GM23248 (cell line): ENCODE measurements at regions not wholly inside any gene's neighbourhood (a gene's known extent, or its start where the extent isn't known, plus 50 kb on each side); places are given as distances from the start of the nearest gene placed in this dataset.

Source experiments
- DNase-seq: peaks from one replicate; pipeline ENCODE4 v3.0.0-alpha.2; 2015
- H2AFZ ChIP-seq: fragments of 200-600 bp; sonication (generic); 2 replicates; pipeline ENCODE4 v1.6.1; 2016; ENCODE audit warnings: antibody characterized with exemption
- H3F3A ChIP-seq: fragments of 200-600 bp; sonication (generic); 2 replicates; pipeline ENCODE4 v1.6.1; 2016; ENCODE audit warnings: mild to moderate bottlenecking, antibody characterized with exemption, mixed run types; ENCODE audit not compliant: insufficient read depth
- H3K27ac ChIP-seq: fragments of 200-600 bp; sonication (generic); 2 replicates; pipeline ENCODE4 v1.5.1; 2016; ENCODE audit warnings: mild to moderate bottlenecking
- H3K27me3 ChIP-seq: fragments of 200-600 bp; sonication (generic); replicated peaks from 2 replicates; pipeline ENCODE4 v1.6.1; 2016; ENCODE audit warnings: mild to moderate bottlenecking; ENCODE audit not compliant: insufficient read depth
- H3K36me3 ChIP-seq: fragments of 200-600 bp; sonication (generic); 2 replicates; pipeline ENCODE4 v1.6.1; 2016; ENCODE audit warnings: low read depth, mild to moderate bottlenecking
- H3K4me1 ChIP-seq: fragments of 200-600 bp; sonication (generic); 2 replicates; pipeline ENCODE4 v1.6.1; 2016; ENCODE audit warnings: mild to moderate bottlenecking; ENCODE audit not compliant: insufficient read depth
- H3K4me2 ChIP-seq: fragments of 200-600 bp; sonication (generic); one replicate; pipeline ENCODE4 v1.6.1; 2016; ENCODE audit warnings: mild to moderate bottlenecking; ENCODE audit not compliant: unreplicated experiment
- H3K4me3 ChIP-seq: fragments of 200-600 bp; sonication (generic); 2 replicates; pipeline ENCODE4 v1.5.1; 2016; ENCODE audit warnings: mild to moderate bottlenecking
- H3K79me2 ChIP-seq: fragments of 200-600 bp; sonication (generic); 2 replicates; pipeline ENCODE4 v1.6.1; 2016; ENCODE audit warnings: mild to moderate bottlenecking; ENCODE audit not compliant: insufficient read depth
- H3K9ac ChIP-seq: fragments of 200-600 bp; sonication (generic); 2 replicates; pipeline ENCODE4 v1.6.1; 2016; ENCODE audit warnings: mild to moderate bottlenecking
- H3K9me2 ChIP-seq: fragments of 200-600 bp; sonication (generic); 2 replicates; pipeline ENCODE4 v1.6.1; 2016; ENCODE audit warnings: mixed run types, mild to moderate bottlenecking, moderate library complexity; ENCODE audit not compliant: insufficient read depth
- H3K9me3 ChIP-seq: fragments of 200-600 bp; sonication (generic); one replicate; pipeline ENCODE4 v1.6.1; 2017; ENCODE audit warnings: low read depth
- H4K20me1 ChIP-seq: fragments of 200-600 bp; sonication (generic); 2 replicates; pipeline ENCODE4 v1.6.0; 2016; ENCODE audit not compliant: insufficient read depth
- EZH2 ChIP-seq: fragments of 200-600 bp; sonication (generic); IDR thresholded peaks from 2 replicates; pipeline ENCODE4 v1.6.1; 2018; ENCODE audit warnings: antibody characterized with exemption, mild to moderate bottlenecking; ENCODE audit not compliant: insufficient read depth, poor library complexity, severe bottlenecking
- EZH2phosphoT487 ChIP-seq: fragments of 200-600 bp; sonication (generic); IDR thresholded peaks from 2 replicates; pipeline ENCODE4 v1.6.1; 2018; ENCODE audit warnings: antibody characterized with exemption, moderate library complexity, mild to moderate bottlenecking, low read depth; ENCODE audit not compliant: insufficient read depth
- WGBS, 2 experiments: methylation state at CpG; one replicate each; pipeline ENCODE4 v1.1.6; 2015 to 2017; ENCODE audit warnings: low lambda C conversion rate in 2 of 2, low coverage in 1 of 2; ENCODE audit errors: missing lambda C conversion rate in 2 of 2; 5-methylcytosine and 5-hydroxymethylcytosine counted together
- in situ Hi-C: fragments of 300-500 bp; cut with MboI; formaldehyde crosslinking; loops from 2 replicates; pipeline ENCODE4 v1.15.0; 2020

DNA sequence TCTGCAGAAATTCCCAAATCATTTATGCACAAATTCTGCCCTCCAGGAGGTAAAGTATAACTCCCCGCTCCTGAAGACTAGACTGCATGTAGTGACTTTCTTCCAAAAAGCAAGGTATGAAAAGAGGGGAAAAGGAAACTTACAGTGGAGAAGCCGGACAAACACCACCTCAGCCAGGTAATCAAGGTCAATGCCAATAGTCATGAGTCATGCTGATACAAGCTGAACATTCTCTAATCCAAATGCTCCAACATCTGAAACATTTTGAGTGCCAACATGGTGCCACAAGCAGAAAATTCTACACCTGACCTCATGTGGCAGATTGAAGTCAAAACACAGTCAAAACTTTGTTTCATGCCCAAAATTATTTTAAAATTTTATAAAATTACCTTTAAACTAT, 165.6 kb downstream of the FOXA2 start:
- TF ChIP-seq EZH2 (no peak), EZH2phosphoT487 (no peak)
- 51 to 61% methylated on average over 2 of the region's 2 CpGs for WGBS, 2 experiments
- in situ Hi-C loops = no loop called here
- H3K9ac ChIP-seq = no peak overlapping the region
- H3K9me3 ChIP-seq = no peaks in the 10 kb centered on the region
- H3K27me3 ChIP-seq = no peaks in the 10 kb centered on the region; the same call in 1 of the 2 replicates
- H3K4me1 ChIP-seq = no peaks in the 10 kb centered on the region
- H2AFZ ChIP-seq = no peak overlapping the region
- no peaks in the 10 kb centered on the region for H4K20me1 ChIP-seq
- no peak overlapping the region for H3K4me2 ChIP-seq
- no peaks in the 10 kb centered on the region for H3K9me2 ChIP-seq
- H3K36me3 ChIP-seq = no peaks in the 10 kb centered on the region
- H3K27ac ChIP-seq = no peak overlapping the region
- no peaks in the 10 kb centered on the region for H3K79me2 ChIP-seq
- no peak overlapping the region for H3K4me3 ChIP-seq
- no peaks in the 10 kb centered on the region for H3F3A ChIP-seq
- DNase-seq = no peak

- 3 to 5% methylated on average over 4 of the region's 4 CpGs for WGBS, 2 experiments
- H3K4me2 ChIP-seq = no peak overlapping the region
- DNase-seq = peak; percentile 28
Observed at GRCh38 chr20:22414305-22414742, 170.0 kb downstream of the FOXA2 start.

GRCh38 chr20:22412977-22413868, 171.1 kb downstream of the FOXA2 start:
- no peak overlapping the region for H3K4me2 ChIP-seq
- H3K27me3 ChIP-seq = no peaks in the 10 kb centered on the region
- no peaks in the 10 kb centered on the region for H4K20me1 ChIP-seq
- H3F3A ChIP-seq = no peaks in the 10 kb centered on the region
- H3K4me1 ChIP-seq = peaks cover 15% of the 10 kb centered on the region
- no peaks in the 10 kb centered on the region for H3K79me2 ChIP-seq
- H3K36me3 ChIP-seq = no peaks in the 10 kb centered on the region
- in situ Hi-C loops = no loop called here
- no peak overlapping the region for H3K27ac ChIP-seq
- no peaks in the 10 kb centered on the region for H3K9me3 ChIP-seq
- 59 to 67% methylated on average over 14 of the region's 14 CpGs for WGBS, 2 experiments
- no peak overlapping the region for H3K4me3 ChIP-seq
- no peak overlapping the region for H3K9ac ChIP-seq
- no peak overlapping the region for H2AFZ ChIP-seq
- TF ChIP-seq EZH2phosphoT487 (no peak), EZH2 (no peak)
- DNase-seq = no peak
- no peaks in the 10 kb centered on the region for H3K9me2 ChIP-seq

More at GRCh38 chr20:22414305-22414742, 170.0 kb downstream of the FOXA2 start:
- Histone ChIP-seq H3K36me3 (no peaks in the 10 kb centered on the region), H3K4me1 (peaks cover 15% of the 10 kb centered on the region), H2AFZ (no peak overlapping the region), H3K9ac (no peak overlapping the region), H3F3A (no peaks in the 10 kb centered on the region), H3K9me2 (no peaks in the 10 kb centered on the region), H3K9me3 (no peaks in the 10 kb centered on the region), H4K20me1 (no peaks in the 10 kb centered on the region), H3K27me3 (no peaks in the 10 kb centered on the region), H3K27ac (no peak overlapping the region), H3K79me2 (no peaks in the 10 kb centered on the region), H3K4me3 (no peak overlapping the region)
- 0 out of 2 replicates have a peak, but pooled peaks have one; percentile 26 for TF ChIP-seq EZH2phosphoT487
- no peak for TF ChIP-seq EZH2
- in situ Hi-C loops = no loop called here

GRCh38 chr20:22411627-22412450, 172.5 kb downstream of the FOXA2 start:
- Histone ChIP-seq H3K9me3 (no peaks in the 10 kb centered on the region), H4K20me1 (no peaks in the 10 kb centered on the region), H3K4me1 (peaks cover 15% of the 10 kb centered on the region), H3K4me3 (no peak overlapping the region), H3K4me2 (peak overlapping the region; percentile 1), H3K9ac (peak overlapping the region; percentile 38), H3K9me2 (no peaks in the 10 kb centered on the region), H2AFZ (peak overlapping the region; percentile 36), H3K27me3 (no peaks in the 10 kb centered on the region), H3K27ac (peak overlapping the region; percentile 61), H3F3A (no peaks in the 10 kb centered on the region), H3K79me2 (no peaks in the 10 kb centered on the region), H3K36me3 (no peaks in the 10 kb centered on the region)
- 22 to 27% methylated on average over 12 of the region's 12 CpGs for WGBS, 2 experiments
- DNase-seq = peak; percentile 72
- TF ChIP-seq EZH2phosphoT487 = no peak
- TF ChIP-seq EZH2 = no peak
- in situ Hi-C loops = no loop called here
